IMR-90 (cell line): ENCODE measurements at regions not wholly inside any gene's neighbourhood (a gene's known extent, or its start where the extent isn't known, plus 50 kb on each side); places are given as distances from the start of the nearest gene placed in this dataset.

ENCODE experiments used
- ATAC-seq: fragments of 200-7000 bp; cut with Tn5 transposase; 2 replicates; pipeline ENCODE4 v1.9.1; 2020; ENCODE audit warnings: low read depth, mild to moderate bottlenecking, moderate library complexity
- BruUV-seq: library from RNA; stranded (reverse); fragments of 400-500 nt; replicated peaks from 2 replicates; lab custom pipeline; 2021; lab: Mats Ljungman, UMichigan
- CTCF ChIA-PET: fragments of 300-600 bp; formaldehyde crosslinking; extraction: SDS; loops from one replicate; lab custom pipeline; 2021; ENCODE audit warnings: antibody characterized with exemption; lab: Yijun Ruan, JAX
- POLR2A ChIA-PET: fragments of 300-600 bp; sonication (Branson Sonifier 250); formaldehyde crosslinking; loops from one replicate; lab custom pipeline; 2022; ENCODE audit warnings: antibody characterized with exemption; ENCODE audit not compliant: unreplicated experiment; lab: Charles Lee
- DNase-seq: peaks from one replicate; pipeline ENCODE4 v3.0.0; 2013
- H2AFZ ChIP-seq: replicated peaks from 2 replicates; pipeline ENCODE3; 2013; ENCODE audit warnings: low read length, mild to moderate bottlenecking; ENCODE audit not compliant: poor library complexity
- H2AK5ac ChIP-seq: 2 replicates; pipeline ENCODE4 v1.6.1; 2013; ENCODE audit warnings: low read depth, low read length, inconsistent platforms
- H2AK9ac ChIP-seq: replicated peaks from 2 replicates; pipeline ENCODE3; 2013; ENCODE audit warnings: mild to moderate bottlenecking, low read depth, low read length, moderate library complexity; ENCODE audit not compliant: poor library complexity
- H2BK120ac ChIP-seq: 2 replicates; pipeline ENCODE4 v1.6.1; 2013; ENCODE audit warnings: low read depth, low read length, inconsistent platforms
- H2BK15ac ChIP-seq: 3 replicates; pipeline ENCODE4 v1.6.1; 2013; ENCODE audit warnings: low read depth, low read length, inconsistent platforms
- H2BK20ac ChIP-seq: 2 replicates; pipeline ENCODE4 v1.6.1; 2013; ENCODE audit warnings: low read depth, mild to moderate bottlenecking, inconsistent platforms, low read length, moderate library complexity
- H2BK5ac ChIP-seq: 2 replicates; pipeline ENCODE4 v1.6.1; 2013; ENCODE audit warnings: mild to moderate bottlenecking, low read depth, low read length, inconsistent platforms; ENCODE audit not compliant: poor library complexity, severe bottlenecking
- H3K14ac ChIP-seq: replicated peaks from 2 replicates; pipeline ENCODE4 v1.6.1; 2013; ENCODE audit warnings: low read depth, low read length, inconsistent platforms
- H3K18ac ChIP-seq: 2 replicates; pipeline ENCODE4 v1.6.1; 2013; ENCODE audit warnings: low read depth, low read length, control low read depth
- H3K23ac ChIP-seq: 2 replicates; pipeline ENCODE4 v1.6.1; 2013; ENCODE audit warnings: low read depth, low read length, inconsistent platforms
- H3K27ac ChIP-seq: 2 replicates; pipeline ENCODE4 v1.5.1; 2013; ENCODE audit warnings: mild to moderate bottlenecking, control low read depth, low read length; ENCODE audit not compliant: insufficient read depth
- H3K27me3 ChIP-seq: 2 replicates; pipeline ENCODE4 v1.6.1; 2013; ENCODE audit warnings: low read length; ENCODE audit not compliant: control insufficient read depth, insufficient read depth
- H3K36me3 ChIP-seq: 2 replicates; pipeline ENCODE4 v1.6.1; 2013; ENCODE audit warnings: low read length, mixed read lengths; ENCODE audit not compliant: control insufficient read depth, insufficient read depth
- H3K4ac ChIP-seq: 2 replicates; pipeline ENCODE4 v1.6.1; 2013; ENCODE audit warnings: low read depth, low read length, inconsistent platforms
- H3K4me1 ChIP-seq: 2 replicates; pipeline ENCODE4 v1.6.1; 2013; ENCODE audit warnings: low read length, mixed read lengths; ENCODE audit not compliant: control insufficient read depth, insufficient read depth
- H3K4me2 ChIP-seq: 2 replicates; pipeline ENCODE4 v1.6.1; 2013; ENCODE audit warnings: low read depth, mild to moderate bottlenecking, control low read depth, low read length, moderate library complexity
- H3K4me3 ChIP-seq: 2 replicates; pipeline ENCODE4 v1.5.1; 2013; ENCODE audit warnings: low read depth, mild to moderate bottlenecking, control low read depth, low read length, moderate library complexity; ENCODE audit not compliant: insufficient read depth
- H3K56ac ChIP-seq: 2 replicates; pipeline ENCODE4 v1.6.1; 2013; ENCODE audit warnings: low read length, inconsistent platforms; ENCODE audit not compliant: insufficient read depth; ENCODE audit errors: extremely low read depth
- H3K79me1 ChIP-seq, 2 experiments: 2 replicates each; pipeline ENCODE4 v1.6.1; 2013; ENCODE audit warnings: low read length in 2 of 2, inconsistent platforms in 1 of 2, low read depth in 1 of 2
- H3K9ac ChIP-seq: 2 replicates; pipeline ENCODE4 v1.6.1; 2013; ENCODE audit warnings: low read depth, low read length, control low read depth
- H3K9me1 ChIP-seq: 2 replicates; pipeline ENCODE4 v1.6.1; 2013; ENCODE audit warnings: low read length, inconsistent platforms; ENCODE audit not compliant: insufficient read depth
- H3K9me3 ChIP-seq: 2 replicates; pipeline ENCODE4 v1.6.1; 2013; ENCODE audit warnings: low read length; ENCODE audit not compliant: control insufficient read depth, insufficient read depth
- H4K20me1 ChIP-seq: 2 replicates; pipeline ENCODE4 v1.6.1; 2013; ENCODE audit warnings: low read length, inconsistent platforms; ENCODE audit not compliant: insufficient read depth
- H4K5ac ChIP-seq: 2 replicates; pipeline ENCODE4 v1.6.1; 2013; ENCODE audit warnings: mild to moderate bottlenecking, low read depth, low read length, control low read depth
- H4K8ac ChIP-seq, 2 experiments: 2 replicates each; pipeline ENCODE4 v1.6.1; 2013; ENCODE audit warnings: low read depth in 2 of 2, low read length in 2 of 2, control low read depth in 1 of 2, inconsistent platforms in 1 of 2
- H4K91ac ChIP-seq: 2 replicates; pipeline ENCODE4 v1.6.1; 2013; ENCODE audit warnings: low read depth, low read length, inconsistent platforms; ENCODE audit not compliant: insufficient read depth
- BHLHE40 ChIP-seq: fragments of 150-350 bp; IDR thresholded peaks from 2 replicates; pipeline ENCODE4 v1.6.1; 2016; ENCODE audit warnings: mild to moderate bottlenecking, low read depth, low read length
- CEBPB ChIP-seq: IDR thresholded peaks from 2 replicates; pipeline ENCODE4 v1.6.1; 2012; ENCODE audit warnings: low read depth, low read length, improper control_type of control experiment
- CHD1 ChIP-seq: IDR thresholded peaks from 2 replicates; pipeline ENCODE4 v1.6.1; 2012; ENCODE audit warnings: low read depth, low read length, improper control_type of control experiment
- CTCF ChIP-seq: conservative IDR thresholded peaks from 2 replicates; pipeline ENCODE4 v1.5.1; 2012; ENCODE audit warnings: mild to moderate bottlenecking, low read depth, low read length, improper control_type of control experiment
- ELK1 ChIP-seq: fragments of 150-350 bp; IDR thresholded peaks from 2 replicates; pipeline ENCODE4 v1.6.1; 2016; ENCODE audit warnings: low read depth, mild to moderate bottlenecking, low read length, moderate library complexity, borderline replicate concordance
- FOS ChIP-seq: fragments of 150-350 bp; IDR thresholded peaks from 2 replicates; pipeline ENCODE4 v1.6.1; 2016; ENCODE audit warnings: low read depth, low read length
- MAFK ChIP-seq: IDR thresholded peaks from 2 replicates; pipeline ENCODE4 v1.6.1; 2012; ENCODE audit warnings: low read depth, low read length, improper control_type of control experiment
- MAZ ChIP-seq: IDR thresholded peaks from 2 replicates; pipeline ENCODE4 v1.6.1; 2012; ENCODE audit warnings: low read depth, mild to moderate bottlenecking, low read length, improper control_type of control experiment, moderate library complexity, borderline replicate concordance
- MXI1 ChIP-seq: IDR thresholded peaks from 2 replicates; pipeline ENCODE4 v1.6.1; 2012; ENCODE audit warnings: low read depth, mild to moderate bottlenecking, low read length, moderate library complexity, borderline replicate concordance
- NFE2L2 ChIP-seq: fragments of 150-350 bp; IDR thresholded peaks from 2 replicates; pipeline ENCODE4 v1.6.1; 2016; ENCODE audit warnings: low read depth, mild to moderate bottlenecking, low read length
- POLR2A ChIP-seq: IDR thresholded peaks from 2 replicates; pipeline ENCODE4 v1.6.1; 2012; ENCODE audit warnings: mild to moderate bottlenecking, low read depth, low read length
- RAD21 ChIP-seq: IDR thresholded peaks from 2 replicates; pipeline ENCODE4 v1.6.1; 2012; ENCODE audit warnings: low read length, improper control_type of control experiment
- RCOR1 ChIP-seq: IDR thresholded peaks from 2 replicates; pipeline ENCODE4 v1.6.1; 2012; ENCODE audit warnings: mild to moderate bottlenecking, low read length, improper control_type of control experiment; ENCODE audit not compliant: insufficient replicate concordance
- RFX5 ChIP-seq: IDR thresholded peaks from 2 replicates; pipeline ENCODE4 v1.8.0; 2012; ENCODE audit warnings: low read depth, mild to moderate bottlenecking, low read length, moderate library complexity
- SMC3 ChIP-seq: fragments of 150-350 bp; IDR thresholded peaks from 2 replicates; pipeline ENCODE4 v1.6.1; 2016; ENCODE audit warnings: low read depth, mild to moderate bottlenecking, antibody characterized with exemption, low read length, moderate library complexity
- WGBS, 2 experiments: methylation state at CpG; one replicate each; pipeline versions ENCODE4 v1.1.5 to v1.1.7; 2013; ENCODE audit warnings: missing lambda C conversion rate in 2 of 2; ENCODE audit not compliant: insufficient read length in 1 of 2; ENCODE audit errors: extremely low coverage in 2 of 2; 5-methylcytosine and 5-hydroxymethylcytosine counted together
- dilution Hi-C: fragments of 300-500 bp; cut with HindIII; formaldehyde crosslinking; loops from one replicate; pipeline ENCODE4 v1.14.3; 2018; ENCODE audit warnings: low sequenced_read_pairs; ENCODE audit not compliant: unreplicated experiment
- in situ Hi-C: fragments of 300-500 bp; cut with MboI; formaldehyde crosslinking; loops from 3 replicates; pipeline ENCODE4 v1.14.3; 2019; ENCODE audit warnings: low sequenced_read_pairs, inconsistent platforms, mixed read lengths
- intact Hi-C: fragments of 100-400 bp; cut with micrococcal nuclease; formaldehyde crosslinking; loops from 2 replicates; pipeline ENCODE4 v1.10.0; 2022
- TF ChIP-seq, protein P1 (sequence below): fragments of 150-350 bp; IDR thresholded peaks from 2 replicates; pipeline ENCODE4 v1.6.1; 2017; ENCODE audit warnings: mild to moderate bottlenecking, antibody characterized with exemption, low read length, low read depth

DNA sequence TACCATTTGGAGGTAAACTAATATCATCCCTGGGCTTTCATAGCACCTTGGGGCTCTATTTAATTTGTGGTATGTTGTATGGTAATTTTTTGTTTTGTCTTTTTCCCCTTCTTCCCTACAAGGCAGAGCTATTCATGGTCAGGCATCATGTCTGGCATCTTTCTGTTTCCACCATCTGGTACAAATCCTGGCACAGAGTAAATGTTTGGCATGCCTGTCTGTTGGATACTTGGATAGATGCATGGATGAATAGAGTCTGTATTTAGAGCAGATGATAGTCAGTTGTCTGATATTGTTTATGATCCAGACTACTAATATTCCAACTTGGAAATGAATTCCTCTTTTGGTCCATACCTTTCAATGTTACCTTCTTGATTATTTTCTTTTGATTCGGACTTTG, 139.8 kb downstream of the NEDD1 start:
- no peak overlapping the region for H2BK120ac ChIP-seq
- no peak for TF ChIP-seq MXI1
- TF ChIP-seq RAD21 = no peak
- no peak for TF ChIP-seq ELK1
- no peak for TF ChIP-seq BHLHE40
- no peak for TF ChIP-seq POLR2A
- no peak for TF ChIP-seq MAFK
- TF ChIP-seq RCOR1 = no peak
- TF ChIP-seq CHD1 = no peak
- no peak for TF ChIP-seq NFE2L2
- no peak for TF ChIP-seq FOS
- no peak for TF ChIP-seq CEBPB
- TF ChIP-seq CTCF = no peak
- no peak for TF ChIP-seq MAZ
- TF ChIP-seq, protein P1, sequence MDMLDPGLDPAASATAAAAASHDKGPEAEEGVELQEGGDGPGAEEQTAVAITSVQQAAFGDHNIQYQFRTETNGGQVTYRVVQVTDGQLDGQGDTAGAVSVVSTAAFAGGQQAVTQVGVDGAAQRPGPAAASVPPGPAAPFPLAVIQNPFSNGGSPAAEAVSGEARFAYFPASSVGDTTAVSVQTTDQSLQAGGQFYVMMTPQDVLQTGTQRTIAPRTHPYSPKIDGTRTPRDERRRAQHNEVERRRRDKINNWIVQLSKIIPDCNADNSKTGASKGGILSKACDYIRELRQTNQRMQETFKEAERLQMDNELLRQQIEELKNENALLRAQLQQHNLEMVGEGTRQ = no peak
- no peak for TF ChIP-seq RFX5
- no peak for TF ChIP-seq SMC3
- ATAC-seq (no peak), DNase-seq (no peak)
- H4K20me1 ChIP-seq = no peaks in the 10 kb centered on the region
- no peak overlapping the region for H3K14ac ChIP-seq
- no CpG with 5 or more reads among the region's 1 CpG for WGBS, 2 experiments
- no peak overlapping the region for H3K18ac ChIP-seq
- no peak overlapping the region for H2BK5ac ChIP-seq
- H2AK5ac ChIP-seq = no peak overlapping the region
- H3K4me2 ChIP-seq = no peak overlapping the region
- no peaks in the 10 kb centered on the region for H3K4me1 ChIP-seq
- H3K9me3 ChIP-seq = no peaks in the 10 kb centered on the region
- no peak overlapping the region for H4K91ac ChIP-seq
- no peak overlapping the region for H3K9ac ChIP-seq
- no TSS peak for BruUV-seq
- POLR2A ChIA-PET = no interaction called here
- CTCF ChIA-PET = interaction anchor here (0.6 kb wide), 1 partner anchor 256 kb away, joined by 4 read pairs; no protein-coding TSS in a partner anchor
- no peak overlapping the region for H3K23ac ChIP-seq
- intact Hi-C loops = no loop called here
- H3K4ac ChIP-seq = no peak overlapping the region
- no peaks in the 10 kb centered on the region for H3K27me3 ChIP-seq
- H4K5ac ChIP-seq = no peak overlapping the region
- no peak overlapping the region for H2BK15ac ChIP-seq
- no peak overlapping the region for H3K56ac ChIP-seq
- H2BK20ac ChIP-seq = no peak overlapping the region
- dilution Hi-C loops = no loop called here
- H2AFZ ChIP-seq = no peak overlapping the region
- H3K9me1 ChIP-seq = no peaks in the 10 kb centered on the region
- H3K79me1 ChIP-seq = no peaks in the 10 kb centered on the region
- no peak overlapping the region for H2AK9ac ChIP-seq
- H4K8ac ChIP-seq = no peak overlapping the region
- H3K27ac ChIP-seq = no peak overlapping the region
- H3K4me3 ChIP-seq = no peak overlapping the region
- no peaks in the 10 kb centered on the region for H3K36me3 ChIP-seq
- in situ Hi-C loops = no loop called here
